NCI-H526 (cell line): ENCODE measurements at regions not wholly inside any gene's neighbourhood (a gene's known extent, or its start where the extent isn't known, plus 50 kb on each side); places are given as distances from the start of the nearest gene placed in this dataset.
A peak's percentile ranks its signal among the peaks of the same experiment; 100 is the strongest.

Experiments used
- DNase-seq, 2 experiments: peaks; one replicate each; lab custom pipeline; 2025; lab: John Stamatoyannopoulos, UW

DNA sequence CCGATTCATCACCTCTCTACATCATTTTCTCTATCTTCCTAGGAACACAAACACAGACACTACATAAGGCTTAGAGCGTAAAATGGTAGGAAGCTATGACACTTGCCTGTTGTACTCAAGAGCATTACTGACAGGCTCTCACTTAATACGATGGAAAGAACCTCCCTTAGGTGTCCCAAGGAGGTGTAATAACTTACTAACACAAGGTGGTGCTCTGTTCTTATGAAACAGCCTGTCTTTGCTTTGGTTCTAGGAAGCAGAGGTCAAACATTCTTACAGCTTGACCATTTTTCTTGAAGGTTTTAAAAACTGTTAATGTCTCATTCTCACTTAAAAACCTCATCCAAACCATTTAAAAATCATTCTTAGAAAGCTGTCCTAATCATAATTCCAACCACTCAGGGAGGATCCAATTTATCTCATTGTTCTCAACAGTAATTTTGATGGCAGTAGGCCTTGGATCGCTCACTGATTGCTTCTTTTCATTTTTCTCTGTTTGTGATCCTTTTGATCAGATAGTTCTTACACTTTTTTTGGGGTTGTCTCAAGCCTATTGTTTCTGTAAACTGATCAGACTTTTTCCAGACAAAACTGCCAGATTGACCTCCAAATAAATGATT lies 317.8 kb upstream of the AGTR1 start:
- peak; percentile 34 to 77 for DNase-seq

DNA sequence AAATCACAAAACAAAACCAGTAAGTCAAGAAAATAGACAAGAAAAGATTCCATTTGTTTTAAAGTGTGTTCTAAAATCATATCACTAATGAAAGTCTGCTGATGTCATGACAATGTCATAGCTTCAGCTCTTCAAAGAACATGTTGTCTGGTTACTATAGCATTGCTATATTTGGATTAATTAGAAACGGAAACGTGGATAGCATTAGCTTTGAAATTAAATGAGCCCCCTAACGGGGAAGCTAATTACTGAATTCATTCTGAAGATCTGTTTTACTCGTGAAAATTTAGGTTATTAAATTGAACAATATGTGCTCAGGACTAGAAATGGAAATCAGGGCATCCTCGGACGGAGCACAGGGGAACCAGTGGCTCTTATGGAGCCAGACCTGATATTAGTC lies 316.7 kb upstream of the AGTR1 start:
- no peak for DNase-seq

DNA sequence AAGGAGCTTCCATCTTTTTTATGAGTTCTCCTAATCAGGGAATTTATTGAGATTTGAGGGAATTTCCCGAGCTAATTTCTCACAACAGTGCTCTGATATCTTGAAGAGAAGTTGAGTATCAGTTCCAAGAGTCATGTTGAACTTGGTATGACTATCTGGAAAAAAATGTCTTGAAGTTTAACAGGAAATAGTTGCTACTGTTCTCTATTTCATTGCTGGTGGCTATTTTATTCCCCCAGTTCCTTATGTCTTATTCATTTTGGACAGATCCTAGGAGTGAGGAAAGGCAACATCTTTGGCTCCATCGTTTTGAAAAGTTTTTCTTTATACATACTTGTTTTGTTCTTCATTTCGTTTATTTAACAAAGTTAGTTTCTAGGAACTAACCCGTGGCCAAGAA lies 307.8 kb upstream of the AGTR1 start:
- DNase-seq, result no peak

DNA sequence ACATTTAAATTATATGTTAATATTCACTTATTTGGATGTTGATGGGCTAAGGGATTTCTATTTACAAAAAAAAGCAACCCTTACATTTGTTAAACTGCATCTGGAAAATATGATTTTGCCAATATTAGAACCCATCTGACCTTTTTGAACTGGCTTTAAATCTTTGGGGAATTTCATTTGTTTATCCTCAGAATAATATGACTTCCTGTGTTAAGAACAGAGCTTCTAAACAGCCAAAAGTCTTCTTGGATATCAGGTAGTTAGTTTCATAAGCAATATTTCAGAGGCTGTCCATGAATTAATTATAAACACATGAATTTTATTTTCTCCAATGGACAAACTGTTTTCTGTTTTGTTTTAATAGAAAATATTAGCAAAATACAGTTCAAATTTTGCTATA lies 301.9 kb upstream of the AGTR1 start:
- no peak for DNase-seq

DNA sequence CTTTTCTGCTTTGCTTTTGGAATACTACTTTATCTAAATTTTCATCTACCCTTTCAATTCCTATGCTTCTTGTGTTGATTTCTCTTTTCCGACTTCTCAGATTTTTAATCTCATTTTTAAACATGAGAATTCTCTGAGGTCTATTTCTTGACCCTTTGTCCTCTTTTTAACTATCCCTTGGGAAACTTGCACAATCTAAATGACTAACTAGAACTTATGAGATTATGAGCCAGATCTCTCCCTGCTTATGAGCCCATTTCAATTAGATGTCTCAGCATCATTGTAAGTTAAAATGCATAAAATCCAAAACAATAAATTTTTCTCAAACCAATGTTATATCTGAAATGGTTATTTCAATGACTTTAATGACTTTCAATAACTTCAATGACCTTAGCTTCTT lies 296.9 kb upstream of the AGTR1 start:
- DNase-seq, result no peak

DNA sequence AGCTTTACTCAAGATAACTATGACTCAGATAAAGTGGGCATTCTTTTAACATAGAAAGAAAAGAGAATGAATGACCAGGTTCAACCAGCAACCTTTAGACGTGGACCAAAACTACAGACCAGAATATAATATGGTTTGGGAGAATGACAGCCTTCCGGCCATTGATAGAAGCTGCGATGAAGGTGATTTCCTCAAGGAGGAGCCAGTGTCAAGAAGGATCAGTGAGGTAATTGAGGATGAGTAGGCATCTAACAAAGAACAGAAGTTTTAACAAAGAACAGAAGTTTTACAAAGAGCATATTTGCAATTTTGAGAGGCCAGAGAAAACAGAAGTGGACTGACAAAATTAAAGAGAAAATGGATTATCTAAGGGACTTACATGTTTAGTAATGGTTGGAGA lies 289.0 kb upstream of the AGTR1 start:
- DNase-seq, result no peak

DNA sequence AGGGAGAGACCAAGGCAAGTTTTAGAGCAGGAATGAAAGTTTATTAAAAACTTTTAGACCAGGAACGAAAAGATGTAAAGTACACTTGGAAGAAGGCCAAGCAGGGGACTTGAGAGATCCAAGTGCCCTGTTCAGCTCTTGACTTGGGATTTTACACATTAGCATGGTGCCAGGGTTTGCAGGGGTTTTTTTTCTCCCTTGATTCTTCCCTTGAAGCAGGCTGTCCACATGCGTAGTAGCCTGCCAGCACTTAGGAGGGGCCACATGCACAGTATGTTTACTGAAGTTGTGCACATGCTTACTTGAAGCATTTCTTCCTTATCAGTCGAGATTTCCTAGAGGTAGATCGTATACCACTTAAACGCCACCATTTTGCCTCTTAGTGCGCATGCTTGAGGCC lies 277.5 kb upstream of the AGTR1 start:
- DNase-seq, result no peak

DNA sequence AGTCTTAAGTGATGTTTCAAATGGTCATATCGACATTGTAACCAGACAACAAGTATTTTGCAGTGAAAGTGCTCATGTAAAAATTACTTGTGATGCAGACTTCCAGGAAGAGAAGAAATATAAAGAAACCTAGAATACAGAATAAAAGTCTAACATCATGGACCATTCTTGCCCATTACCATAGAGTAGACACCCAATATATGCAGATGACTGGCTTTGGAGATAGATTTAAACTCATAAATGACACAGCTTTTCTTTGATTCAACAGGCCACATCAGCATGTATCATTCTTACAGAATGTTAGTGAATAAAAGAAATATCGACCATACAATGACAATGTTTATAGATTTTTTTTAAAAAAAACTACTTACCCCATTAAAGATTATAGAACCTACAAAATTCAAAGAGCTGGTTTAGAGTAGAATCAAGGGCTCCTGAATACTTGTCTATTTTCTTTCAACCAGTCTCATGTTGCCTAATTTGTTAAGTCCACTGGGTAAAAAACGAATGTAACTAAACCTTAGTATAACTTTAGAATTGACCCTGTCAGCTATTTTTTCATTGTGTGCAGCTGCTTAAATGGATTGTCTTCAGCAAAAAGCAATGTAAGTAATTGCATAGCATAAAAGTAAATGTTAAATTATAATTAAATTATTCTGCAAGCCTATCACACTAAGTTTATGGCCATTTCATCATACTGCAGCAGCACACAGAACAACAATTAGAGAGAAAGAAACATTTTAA lies 268.7 kb upstream of the AGTR1 start:
- no peak for DNase-seq

DNA sequence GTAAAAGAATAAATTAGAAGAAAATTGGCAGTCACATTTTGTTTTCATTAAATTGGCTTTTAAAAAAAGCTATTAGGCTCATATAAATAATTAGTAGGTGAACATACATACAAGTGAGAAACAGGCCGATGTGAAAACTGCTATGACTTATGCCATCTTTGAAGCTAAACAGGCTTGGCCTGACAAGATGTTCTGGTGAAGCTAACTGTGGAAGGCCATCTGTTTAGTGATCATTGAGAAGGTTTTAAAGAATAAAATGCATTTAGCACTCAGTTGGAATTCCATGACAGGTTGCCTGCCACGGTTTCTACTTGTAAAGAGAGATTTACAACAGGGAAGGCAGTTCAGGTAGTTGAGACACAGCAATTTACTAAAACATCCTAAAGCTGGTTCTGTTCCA lies 264.0 kb upstream of the AGTR1 start:
- no peak for DNase-seq

DNA sequence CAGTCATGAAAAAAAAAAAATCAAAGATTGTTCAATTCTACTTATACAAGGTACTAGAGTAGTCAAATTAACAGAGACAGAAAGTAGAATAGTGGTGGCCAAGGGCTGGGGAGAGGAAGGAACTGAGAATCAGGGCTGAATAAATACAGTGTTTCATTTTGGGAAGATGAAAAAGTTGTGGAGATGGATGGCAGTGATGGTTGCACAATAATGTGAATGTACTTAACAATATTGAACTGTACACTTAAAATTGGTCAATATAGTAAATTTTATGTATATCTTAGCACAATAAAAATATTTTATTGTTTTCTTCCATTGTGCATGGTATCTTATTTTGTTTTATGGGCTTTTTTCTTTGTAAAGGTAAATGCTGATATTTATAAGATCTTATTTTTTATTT lies 262.2 kb upstream of the AGTR1 start:
- DNase-seq, result no peak

DNA sequence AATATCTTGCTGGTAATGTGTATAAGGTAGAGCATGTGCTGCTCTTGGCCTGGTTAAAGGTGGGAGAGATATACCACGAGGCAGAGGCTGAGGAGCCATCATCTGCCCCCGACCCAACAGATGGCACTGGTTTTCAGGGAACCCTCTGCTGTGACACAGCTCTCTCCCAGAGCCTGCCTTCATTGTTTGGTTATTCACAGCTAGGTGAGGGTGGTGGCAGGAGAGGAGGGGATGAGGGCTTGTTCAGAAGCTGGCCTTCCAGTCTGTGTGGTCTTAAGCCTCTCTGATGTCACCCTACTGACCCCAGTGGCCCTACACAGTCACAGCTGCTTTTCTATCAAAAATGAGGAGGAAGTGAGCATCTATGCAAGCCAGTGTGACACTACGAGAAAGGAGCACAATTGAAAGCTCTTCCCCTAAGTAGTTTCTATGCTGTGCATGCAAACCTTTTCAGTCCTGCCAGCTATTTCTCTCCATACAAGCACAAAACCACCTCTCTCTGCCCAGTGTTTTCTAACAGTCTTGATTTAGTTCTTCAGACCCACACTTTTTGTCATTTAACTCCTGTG lies 258.4 kb upstream of the AGTR1 start:
- no peak for DNase-seq

DNA sequence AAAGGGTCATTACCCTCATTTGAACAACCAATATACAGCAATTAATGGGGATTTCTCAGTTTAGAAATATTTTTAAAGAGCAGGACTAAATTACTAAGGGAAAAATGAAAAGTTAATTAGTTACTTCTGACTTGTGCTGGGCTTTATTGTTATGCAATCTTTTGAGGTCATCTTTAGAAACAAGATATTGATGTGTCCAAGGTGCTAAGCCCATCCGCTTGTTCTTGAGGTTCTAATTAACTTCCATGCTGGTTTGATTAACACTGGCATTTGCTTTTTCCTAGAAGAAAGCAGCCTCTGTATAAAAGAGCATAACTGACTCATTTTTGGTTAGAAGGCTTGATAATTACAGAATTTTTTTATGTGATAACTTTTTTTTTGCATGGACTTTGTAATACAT lies 256.5 kb upstream of the AGTR1 start:
- DNase-seq, result no peak

DNA sequence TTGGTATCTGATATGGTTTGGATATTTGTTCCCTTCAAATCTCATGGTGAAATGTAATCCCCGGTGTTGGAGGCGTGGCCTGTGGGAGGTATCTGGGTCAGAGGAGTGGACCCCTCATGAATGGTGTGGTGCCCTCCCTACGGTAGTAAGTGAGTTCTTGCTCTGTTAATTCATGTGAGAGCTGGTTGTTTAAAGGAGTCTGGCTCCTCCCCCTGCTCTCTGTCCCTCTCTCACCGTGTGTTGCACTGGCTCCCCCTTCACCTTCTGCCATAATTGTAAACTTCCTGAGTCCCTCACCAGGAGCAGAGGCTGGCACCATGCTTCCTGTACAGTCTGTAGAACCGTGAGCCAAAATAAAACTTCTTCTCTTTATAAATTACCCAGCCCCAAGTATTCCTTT lies 246.9 kb upstream of the AGTR1 start:
- DNase-seq, result no peak

DNA sequence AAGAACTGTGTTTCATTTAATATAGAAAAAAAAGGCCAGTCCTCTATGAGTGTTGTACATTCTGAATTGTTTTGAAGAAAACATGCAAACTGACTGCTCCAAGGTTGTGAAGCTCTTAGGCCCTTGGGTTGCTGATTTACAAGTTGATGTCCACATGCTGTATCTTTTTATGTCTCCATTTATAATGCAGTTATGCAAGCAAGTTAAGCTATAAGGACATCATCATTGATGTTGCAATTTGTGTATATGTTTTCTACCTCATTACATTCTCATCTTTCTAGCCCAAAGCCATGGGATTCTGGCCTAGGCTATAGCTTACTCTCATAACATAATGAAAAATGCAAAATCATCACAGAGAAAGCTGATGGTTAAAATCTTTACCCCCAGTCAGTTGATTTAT lies 245.7 kb upstream of the AGTR1 start:
- no peak for DNase-seq

DNA sequence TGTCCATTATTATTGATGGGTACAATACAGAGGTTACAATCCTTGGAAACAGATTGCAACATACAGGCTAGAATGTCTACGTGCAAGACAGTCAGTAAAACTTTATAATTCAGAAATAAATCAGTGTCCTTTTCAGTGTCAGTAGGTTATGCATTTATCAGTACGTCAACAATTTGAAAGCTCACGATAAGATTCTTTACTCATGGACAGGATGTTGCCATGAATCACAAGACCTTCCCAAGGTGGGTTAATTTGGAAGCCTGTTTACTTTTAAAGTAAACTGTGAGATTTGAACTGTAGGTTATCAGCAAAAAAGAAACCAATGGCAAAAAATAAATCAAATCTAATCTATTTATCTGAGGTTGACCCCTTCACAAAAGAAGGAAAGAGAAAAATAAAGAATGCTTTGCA lies 243.9 kb upstream of the AGTR1 start:
- no peak for DNase-seq

DNA sequence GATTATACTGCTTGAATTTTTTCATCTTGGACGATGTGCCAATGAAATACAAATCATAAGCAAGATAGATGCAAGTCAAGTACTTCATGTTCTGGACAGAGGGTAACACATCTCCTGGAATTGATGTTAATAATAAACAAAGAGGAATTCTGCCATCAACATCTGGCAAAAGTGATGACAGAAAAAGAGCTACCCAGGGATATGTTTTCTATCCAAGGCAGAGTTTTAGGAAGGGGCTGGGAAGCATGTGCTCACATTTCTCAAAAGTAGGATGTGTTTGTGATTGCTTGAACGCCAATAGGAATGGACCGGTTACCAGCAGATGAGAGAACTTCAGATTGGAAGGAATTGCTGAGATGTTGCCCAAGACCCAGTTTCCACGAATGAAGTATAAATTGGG lies 242.6 kb upstream of the AGTR1 start:
- no peak for DNase-seq

DNA sequence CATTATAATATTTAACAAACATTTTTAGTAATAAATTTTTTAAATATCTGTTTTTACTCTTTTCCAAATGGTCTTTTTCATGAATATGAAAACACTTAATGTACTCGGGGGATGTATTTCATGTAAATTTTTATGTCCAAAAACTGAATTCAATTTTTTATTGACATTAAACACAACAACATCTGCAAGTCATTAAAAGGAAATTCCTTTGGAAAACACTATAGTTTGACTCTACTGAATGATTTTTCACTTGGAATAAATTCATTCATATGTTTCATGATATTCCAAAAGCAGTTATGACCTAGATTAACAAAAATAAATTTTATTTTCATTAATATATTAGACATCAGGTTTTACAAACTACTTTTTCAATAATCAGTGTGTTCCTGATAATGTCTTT lies 239.8 kb upstream of the AGTR1 start:
- DNase-seq, result no peak

DNA sequence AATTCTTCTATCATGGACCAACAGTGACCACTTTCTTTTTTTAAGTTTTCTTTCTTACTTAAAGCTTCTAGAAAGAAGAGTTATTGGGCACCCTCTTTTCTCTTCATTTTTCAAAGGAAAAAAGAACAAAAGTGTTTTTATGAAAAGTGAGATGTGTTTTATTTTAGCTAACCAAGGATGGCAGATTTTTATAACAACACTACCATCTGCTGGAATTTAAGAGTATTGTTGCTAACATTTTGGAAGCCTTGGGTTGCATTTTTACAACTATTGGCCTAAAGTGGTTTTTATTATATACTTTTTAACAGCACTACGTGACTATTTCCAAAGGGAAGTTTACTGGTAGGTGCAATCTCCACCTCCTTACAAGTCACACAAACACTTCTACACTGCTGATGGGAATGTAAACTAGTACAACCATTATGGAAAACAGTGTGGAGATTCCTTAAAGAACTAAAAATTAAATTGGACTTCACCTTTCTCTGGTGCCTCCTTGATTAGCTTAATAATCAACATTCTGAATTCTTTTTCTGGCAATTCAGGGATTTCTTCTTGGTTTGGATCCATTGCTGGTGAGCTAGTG lies 237.7 kb upstream of the AGTR1 start:
- DNase-seq, result no peak

DNA sequence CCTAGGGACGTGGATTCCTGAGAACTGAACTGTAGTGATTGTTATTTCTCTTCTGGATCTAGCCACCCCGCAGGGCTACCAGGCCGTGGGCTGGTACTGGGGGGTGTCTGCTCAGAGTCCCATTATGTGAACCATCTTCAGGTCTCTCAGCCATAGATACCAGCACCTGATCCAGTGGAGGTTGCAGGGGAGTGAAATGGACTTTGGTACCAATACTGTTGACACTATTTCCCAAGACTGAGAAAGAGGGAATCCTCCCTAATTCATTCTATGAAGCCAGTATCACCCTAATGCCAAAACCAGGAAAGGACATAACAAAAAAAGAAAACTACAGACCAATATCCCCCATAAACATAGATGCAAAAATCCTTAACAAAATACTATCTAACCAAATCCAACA lies 237.0 kb upstream of the AGTR1 start:
- no peak for DNase-seq

DNA sequence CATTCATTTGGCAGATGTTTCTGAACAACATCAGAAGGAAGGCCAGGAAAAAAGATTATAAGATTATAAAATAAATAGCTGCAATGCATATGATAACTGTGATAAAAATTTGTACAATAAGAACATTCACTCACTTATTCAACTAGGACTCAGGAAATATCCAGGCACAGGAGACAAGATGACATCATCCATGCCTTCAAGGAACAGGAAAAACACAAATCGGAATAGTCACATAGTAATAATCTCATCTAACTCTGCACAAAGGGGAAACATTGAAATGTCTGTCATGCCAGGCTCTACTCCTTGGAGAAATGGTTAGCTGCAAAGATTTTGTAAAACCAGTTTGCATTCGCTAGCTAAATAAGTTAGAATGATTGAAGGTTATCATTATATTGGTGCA lies 233.5 kb upstream of the AGTR1 start:
- no peak for DNase-seq

DNA sequence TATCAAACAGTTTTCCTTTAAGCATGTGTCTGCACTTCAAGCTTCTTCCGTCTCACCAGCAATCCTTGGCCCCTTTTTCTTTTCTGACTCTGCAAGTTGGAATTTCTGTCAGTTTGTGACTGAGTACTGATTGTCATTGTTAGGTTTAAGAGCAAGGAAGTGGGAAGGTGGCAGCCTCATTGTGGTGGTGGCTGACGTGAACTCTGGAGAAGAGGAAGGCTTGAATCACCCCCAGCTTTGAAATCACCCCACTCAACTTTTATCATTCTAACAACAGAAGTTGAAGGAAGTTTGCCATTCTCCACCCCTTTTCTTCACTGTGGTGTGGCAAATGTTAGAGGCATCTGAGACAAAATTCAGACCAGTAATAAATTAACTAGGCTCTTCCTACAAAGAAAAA lies 231.6 kb upstream of the AGTR1 start:
- DNase-seq, result no peak

DNA sequence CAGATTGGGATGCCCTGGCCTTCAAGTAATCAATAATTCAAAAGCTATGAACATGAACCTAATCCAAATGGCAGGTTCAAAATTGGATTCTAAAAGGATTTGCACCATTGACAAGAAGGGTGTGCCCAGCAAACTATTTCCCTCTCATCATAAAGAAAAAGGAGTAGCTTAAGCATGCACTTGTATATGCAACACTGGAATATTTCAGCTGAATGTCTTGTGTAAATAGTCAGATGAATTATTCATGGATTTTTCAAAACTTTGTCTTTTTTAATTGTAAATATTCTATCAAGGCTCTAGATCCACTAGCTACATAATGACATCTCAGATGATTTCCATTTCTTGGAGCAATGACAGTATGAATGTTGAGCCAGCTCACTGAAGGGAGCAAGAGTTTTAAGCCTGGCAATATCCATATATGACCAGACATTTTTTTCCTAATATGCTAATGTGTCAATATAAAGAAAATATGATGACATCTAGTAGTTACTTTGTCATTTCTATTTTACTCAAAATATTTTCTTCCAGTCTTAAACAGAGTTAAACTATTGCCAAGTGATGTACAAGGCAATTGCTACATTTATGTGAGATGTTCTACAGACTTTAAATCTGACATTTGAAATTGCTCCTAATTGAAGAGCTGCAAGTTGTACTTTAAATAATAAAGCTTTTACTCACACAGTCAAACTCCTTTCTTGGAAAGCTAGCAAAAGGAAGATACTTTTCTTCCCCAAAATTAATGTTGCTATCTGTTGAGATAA lies 230.5 kb upstream of the AGTR1 start:
- no peak for DNase-seq

DNA sequence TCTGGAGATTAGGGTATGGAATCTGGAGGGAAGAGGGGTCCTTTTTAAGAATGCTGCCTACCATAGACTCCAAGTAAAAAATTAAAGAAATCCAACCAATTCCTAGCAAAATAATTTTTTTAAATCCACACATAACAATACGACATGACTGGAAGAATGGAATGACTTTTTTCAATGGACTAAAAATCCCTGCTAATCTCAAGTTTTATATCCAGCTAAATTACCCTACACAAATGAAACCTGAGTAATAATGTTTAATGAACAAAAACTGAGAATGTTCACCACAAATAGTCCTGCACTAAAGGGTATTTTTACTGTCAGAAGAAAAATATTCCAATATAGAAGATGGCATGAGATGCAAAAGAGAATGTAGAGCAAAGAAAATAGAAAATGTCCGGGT lies 220.3 kb upstream of the AGTR1 start:
- DNase-seq, result no peak
